Loucy (cell line): ENCODE measurements at regions not wholly inside any gene's neighbourhood (a gene's known extent, or its start where the extent isn't known, plus 50 kb on each side); places are given as distances from the start of the nearest gene placed in this dataset.

ENCODE experiments used
- H2AFZ ChIP-seq: fragments of 200-600 bp; sonication (generic); 2 replicates; pipeline ENCODE4 v1.6.0; 2016; ENCODE audit warnings: antibody characterized with exemption, mild to moderate bottlenecking, low read length, moderate library complexity
- H3F3A ChIP-seq: fragments of 200-600 bp; 2 replicates; pipeline ENCODE4 v1.6.0; 2016; ENCODE audit warnings: antibody characterized with exemption, low read depth, mild to moderate bottlenecking
- H3K27me3 ChIP-seq: fragments of 200-600 bp; sonication (generic); 2 replicates; pipeline ENCODE4 v1.6.1; 2014; ENCODE audit warnings: low read length, mild to moderate bottlenecking; ENCODE audit not compliant: insufficient read depth, poor library complexity, severe bottlenecking
- H3K36me3 ChIP-seq: fragments of 200-600 bp; sonication (generic); 2 replicates; pipeline ENCODE4 v1.6.1; 2016; ENCODE audit warnings: low read length; ENCODE audit not compliant: insufficient read depth
- H3K4me1 ChIP-seq: fragments of 200-600 bp; sonication (generic); 2 replicates; pipeline ENCODE4 v1.5.1; 2014; ENCODE audit warnings: low read length, mild to moderate bottlenecking; ENCODE audit not compliant: insufficient read depth, poor library complexity, severe bottlenecking
- H3K4me2 ChIP-seq: fragments of 200-600 bp; sonication (generic); 2 replicates; pipeline ENCODE4 v1.6.0; 2014; ENCODE audit warnings: antibody characterized with exemption, low read length, low read depth, mild to moderate bottlenecking; ENCODE audit not compliant: poor library complexity, severe bottlenecking
- H3K4me3 ChIP-seq: fragments of 200-600 bp; sonication (generic); 2 replicates; pipeline ENCODE4 v1.5.1; 2014; ENCODE audit warnings: low read length, mild to moderate bottlenecking, mixed read lengths; ENCODE audit not compliant: poor library complexity, severe bottlenecking
- H3K79me2 ChIP-seq: fragments of 200-600 bp; sonication (generic); 2 replicates; pipeline ENCODE4 v1.6.1; 2014; ENCODE audit warnings: low read length; ENCODE audit not compliant: insufficient read depth
- H3K9ac ChIP-seq: fragments of 200-600 bp; sonication (generic); 2 replicates; pipeline ENCODE4 v1.6.0; 2014; ENCODE audit warnings: mild to moderate bottlenecking, low read depth, low read length, moderate library complexity; ENCODE audit not compliant: poor library complexity, severe bottlenecking
- H3K9me2 ChIP-seq: fragments of 200-600 bp; sonication (generic); replicated peaks from 2 replicates; pipeline ENCODE4 v1.6.1; 2016; ENCODE audit warnings: low read depth, low read length, mixed read lengths
- H3K9me3 ChIP-seq: fragments of 200-600 bp; sonication (generic); 2 replicates; pipeline ENCODE4 v1.6.1; 2014; ENCODE audit warnings: mild to moderate bottlenecking, antibody characterized with exemption, low read length, low read depth; ENCODE audit not compliant: insufficient read depth
- H4K20me1 ChIP-seq: fragments of 200-600 bp; sonication (generic); 2 replicates; pipeline ENCODE4 v1.6.0; 2014; ENCODE audit warnings: antibody characterized with exemption, low read length, mild to moderate bottlenecking; ENCODE audit not compliant: insufficient read depth, poor library complexity, severe bottlenecking
- CTCF ChIP-seq: fragments of 200-600 bp; sonication (generic); conservative IDR thresholded peaks from 2 replicates; pipeline ENCODE4 v1.5.1; 2014; ENCODE audit warnings: mild to moderate bottlenecking, antibody characterized with exemption, low read length
- EZH2phosphoT487 ChIP-seq: fragments of 200-600 bp; IDR thresholded peaks from 2 replicates; pipeline ENCODE4 v1.6.1; 2018; ENCODE audit warnings: antibody characterized with exemption, mild to moderate bottlenecking, moderate library complexity, borderline replicate concordance

DNA sequence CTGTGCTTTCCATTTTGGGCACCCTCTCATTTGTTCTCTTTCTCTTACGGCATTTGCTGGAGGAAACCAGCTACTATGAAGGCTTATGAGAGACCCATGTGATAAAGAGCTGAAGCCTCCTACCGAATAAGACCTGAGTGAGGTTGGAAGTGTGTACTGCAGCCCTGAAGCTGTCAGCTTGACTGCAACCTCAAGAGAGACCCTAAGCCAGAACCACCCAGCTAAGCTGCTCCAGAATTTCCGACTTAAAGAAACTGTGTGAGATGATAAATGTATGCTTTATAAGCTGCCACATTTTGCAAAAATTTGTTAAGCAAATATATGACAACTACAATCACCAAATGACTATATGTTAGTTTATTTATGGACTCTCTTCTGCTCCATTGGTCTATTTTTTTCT is 151.7 kb upstream of the PTPRD start:
- no peak overlapping the region for H2AFZ ChIP-seq
- H3K36me3 ChIP-seq = no peaks in the 10 kb centered on the region
- no peaks in the 10 kb centered on the region for H3K9me2 ChIP-seq
- H4K20me1 ChIP-seq = no peaks in the 10 kb centered on the region
- no peaks in the 10 kb centered on the region for H3F3A ChIP-seq
- no peak overlapping the region for H3K4me2 ChIP-seq
- no peaks in the 10 kb centered on the region for H3K4me1 ChIP-seq
- no peak overlapping the region for H3K9ac ChIP-seq
- H3K9me3 ChIP-seq = no peaks in the 10 kb centered on the region
- H3K4me3 ChIP-seq = no peak overlapping the region
- TF ChIP-seq EZH2phosphoT487 (no peak), CTCF (no peak)
- no peaks in the 10 kb centered on the region for H3K27me3 ChIP-seq
- no peaks in the 10 kb centered on the region for H3K79me2 ChIP-seq

DNA sequence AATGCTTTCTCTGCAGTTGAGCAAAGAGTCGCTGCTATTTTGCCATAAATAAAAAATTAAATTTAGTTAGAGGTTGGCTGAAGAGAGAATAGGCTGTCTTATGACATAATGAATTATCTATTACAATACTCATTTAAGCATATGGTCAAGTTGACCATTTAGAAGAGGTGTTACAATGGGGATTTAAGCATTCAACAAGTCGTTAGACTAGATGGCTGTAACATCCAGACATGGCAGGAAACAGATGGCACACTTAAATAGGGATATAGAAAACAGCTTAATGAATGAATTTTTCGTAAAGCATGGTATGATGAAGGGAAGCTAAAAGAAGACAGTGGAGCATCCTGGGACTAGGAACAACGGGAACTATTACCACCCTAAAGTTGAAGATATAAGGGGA is 160.3 kb upstream of the PTPRD start:
- Histone ChIP-seq H3K4me3 (no peak overlapping the region), H3K9me3 (no peaks in the 10 kb centered on the region), H3K4me2 (no peak overlapping the region), H3K36me3 (no peaks in the 10 kb centered on the region), H4K20me1 (no peaks in the 10 kb centered on the region), H3K4me1 (peaks cover 4% of the 10 kb centered on the region), H3K27me3 (no peaks in the 10 kb centered on the region), H3K9ac (no peak overlapping the region), H3K9me2 (no peaks in the 10 kb centered on the region), H3F3A (no peaks in the 10 kb centered on the region), H3K79me2 (no peaks in the 10 kb centered on the region), H2AFZ (no peak overlapping the region)
- TF ChIP-seq EZH2phosphoT487 (no peak), CTCF (no peak)

- Histone ChIP-seq H3K79me2 (no peaks in the 10 kb centered on the region), H4K20me1 (no peaks in the 10 kb centered on the region), H3K9me3 (no peaks in the 10 kb centered on the region), H3K4me3 (no peak overlapping the region), H3K4me1 (peaks cover 4% of the 10 kb centered on the region), H3K27me3 (no peaks in the 10 kb centered on the region), H3K36me3 (no peaks in the 10 kb centered on the region), H3K9me2 (no peaks in the 10 kb centered on the region), H2AFZ (no peak overlapping the region), H3K4me2 (no peak overlapping the region), H3F3A (no peaks in the 10 kb centered on the region), H3K9ac (no peak overlapping the region)
- TF ChIP-seq EZH2phosphoT487 (no peak), CTCF (no peak)
These were observed 161.2 kb upstream of the PTPRD start for GRCh38 chr9:10774051-10774450.
